Esophagus mucosa (tissue), 1 donor: ENCODE measurements at regions not wholly inside any gene's neighbourhood (a gene's known extent, or its start where the extent isn't known, plus 50 kb on each side); places are given as distances from the start of the nearest gene placed in this dataset.

Experiments
- ATAC-seq: fragments of 200-7000 bp; cut with Tn5 transposase; one replicate; pipeline ENCODE4 v1.9.1; 2020
- donor health status: DM: yes; HTN: yes; CAD: no.

DNA sequence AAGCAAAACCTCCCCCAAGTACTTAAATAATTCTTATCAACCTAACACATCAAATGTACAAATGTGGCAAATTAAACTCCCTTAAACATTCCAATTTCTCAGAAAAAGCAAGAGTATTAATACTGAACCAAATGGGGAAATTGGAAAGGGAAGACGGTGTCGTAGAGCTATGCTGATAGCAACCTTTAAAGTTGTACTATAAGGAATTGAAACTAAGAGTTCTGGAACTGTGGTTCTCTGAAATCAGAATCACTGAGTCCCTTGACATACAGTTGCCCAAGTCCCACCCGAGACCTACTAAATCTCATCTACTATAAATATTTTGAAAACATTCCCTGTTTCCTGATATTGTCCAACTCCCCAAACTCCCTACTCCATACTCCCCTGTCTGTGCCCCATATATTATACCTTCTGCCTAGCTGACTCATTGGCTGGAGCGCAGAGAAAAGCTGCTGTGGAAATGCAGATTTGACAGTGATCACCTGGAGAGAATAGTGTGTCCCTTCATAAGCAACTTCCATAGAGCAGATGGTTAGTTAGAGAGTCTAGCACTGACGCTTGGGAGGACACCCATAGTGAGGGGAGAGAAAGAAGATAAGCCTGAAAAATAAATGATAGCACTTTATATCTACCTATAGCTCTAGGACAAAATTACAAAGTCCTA is 51.4 kb upstream of the ITM2B start:
- no peak for ATAC-seq

DNA sequence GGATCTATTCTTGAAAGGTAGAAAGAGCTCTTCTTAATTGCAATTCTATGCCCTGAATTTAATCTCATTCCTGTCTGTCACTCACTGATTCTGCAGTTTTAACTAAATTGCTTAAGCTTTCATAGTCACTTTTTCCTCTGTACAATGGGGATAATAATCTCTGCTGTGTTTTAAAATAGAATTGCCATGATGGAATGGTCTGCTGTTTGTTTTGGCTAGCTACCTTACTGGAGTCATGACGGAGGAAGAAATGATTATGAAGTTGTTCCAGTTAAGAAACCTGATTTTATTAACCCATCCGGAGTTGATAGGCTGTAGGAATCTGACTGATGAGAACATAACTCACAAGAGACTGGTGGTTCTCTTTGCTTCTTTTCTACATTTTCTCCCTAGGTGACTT is 54.9 kb upstream of the ITM2B start:
- no peak for ATAC-seq

DNA sequence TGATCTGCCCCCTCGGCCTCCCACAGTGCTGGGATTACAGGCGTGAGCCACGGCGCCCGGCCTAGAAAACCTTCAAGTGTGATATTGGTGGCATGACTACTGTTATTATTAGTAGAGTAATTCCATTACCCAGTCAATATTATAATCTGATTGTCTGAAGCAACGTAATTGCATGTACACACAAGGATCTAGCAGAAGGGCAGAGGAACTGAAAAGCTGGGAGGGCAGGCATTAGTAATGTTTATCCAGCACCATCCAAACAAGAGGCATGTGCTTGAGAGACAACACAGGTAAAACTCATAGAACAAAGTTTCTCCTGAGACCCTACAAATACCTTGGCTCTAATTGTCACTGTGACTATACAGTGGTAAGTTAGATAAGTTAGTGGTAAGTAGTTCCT is 56.2 kb upstream of the ITM2B start:
- ATAC-seq, result no peak

DNA sequence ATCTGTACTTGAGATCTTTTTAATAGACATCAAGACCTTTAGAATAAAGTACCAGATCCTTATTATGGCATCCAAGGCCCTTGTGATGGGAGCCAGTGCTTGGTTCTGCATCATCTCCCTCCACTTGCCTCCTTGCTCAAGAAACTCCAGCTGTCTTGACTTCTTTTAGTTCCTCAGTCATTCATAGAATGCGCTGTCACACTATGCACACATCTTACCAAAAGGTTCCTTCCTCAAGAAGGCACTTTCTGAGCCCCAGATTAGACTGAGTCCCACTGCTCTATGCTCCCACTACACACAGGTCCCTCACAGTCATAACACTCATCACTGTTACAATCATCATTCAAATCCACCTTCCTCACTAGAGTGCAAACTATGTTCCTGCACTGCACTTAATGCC is 57.8 kb upstream of the ITM2B start:
- ATAC-seq, result no peak

DNA sequence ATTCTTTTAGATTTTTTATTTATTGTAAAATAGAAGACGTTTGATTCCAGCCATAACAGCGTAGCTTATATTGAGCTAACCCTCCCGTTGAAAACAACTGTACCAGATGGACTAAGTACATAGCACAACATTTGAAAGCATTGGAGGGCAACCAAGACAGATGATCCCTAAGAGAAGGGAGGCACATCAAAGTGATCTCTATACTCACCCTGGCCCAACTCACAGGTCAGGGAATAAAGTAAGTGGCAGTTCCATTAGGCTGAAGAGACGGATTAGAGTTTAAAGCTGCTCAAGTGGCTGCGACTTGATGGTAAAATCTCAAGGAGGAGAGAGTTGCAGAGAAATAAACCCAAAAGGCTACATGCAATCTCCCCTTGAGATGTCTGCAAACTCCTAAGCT is 65.1 kb upstream of the ITM2B start:
- ATAC-seq, result no peak

DNA sequence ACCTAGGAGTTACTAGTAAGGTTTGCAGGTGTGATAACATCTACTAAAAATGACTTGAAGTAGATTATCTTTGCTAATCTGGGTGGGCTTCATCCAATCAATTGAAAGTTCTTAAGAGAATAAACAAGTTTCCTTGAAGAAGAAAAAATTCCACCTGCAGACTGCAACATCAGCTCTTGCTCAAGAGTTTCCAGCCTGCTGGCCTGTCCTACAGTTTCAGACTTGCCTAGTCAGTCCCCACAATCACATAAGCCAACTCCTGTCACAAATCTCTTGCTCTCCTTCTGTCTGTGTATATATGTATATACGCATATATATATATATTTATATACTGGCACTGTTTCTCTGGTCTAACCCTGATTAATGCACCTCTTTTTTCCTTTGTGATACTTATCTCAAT is 67.3 kb upstream of the ITM2B start:
- ATAC-seq, result peak; percentile 65

DNA sequence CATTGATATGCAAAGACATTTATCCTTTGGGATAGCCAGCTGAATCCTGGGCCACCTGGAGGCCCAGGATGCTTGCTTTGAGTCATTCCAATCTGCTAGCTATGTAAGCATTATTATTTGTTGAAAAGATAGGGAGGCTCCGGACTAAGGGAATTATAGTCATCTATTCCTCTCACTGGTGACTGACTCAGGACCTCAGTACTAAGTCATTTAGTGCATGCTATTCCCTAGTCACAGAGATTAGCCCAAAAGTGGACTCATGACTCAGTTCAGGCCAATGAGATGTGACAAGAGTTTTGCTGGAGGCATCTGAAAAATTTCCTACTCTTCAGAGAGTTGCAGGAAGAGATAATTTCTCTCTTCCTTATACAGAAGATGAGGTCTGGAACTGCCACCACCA is 67.9 kb upstream of the ITM2B start:
- peak; percentile 67 for ATAC-seq

DNA sequence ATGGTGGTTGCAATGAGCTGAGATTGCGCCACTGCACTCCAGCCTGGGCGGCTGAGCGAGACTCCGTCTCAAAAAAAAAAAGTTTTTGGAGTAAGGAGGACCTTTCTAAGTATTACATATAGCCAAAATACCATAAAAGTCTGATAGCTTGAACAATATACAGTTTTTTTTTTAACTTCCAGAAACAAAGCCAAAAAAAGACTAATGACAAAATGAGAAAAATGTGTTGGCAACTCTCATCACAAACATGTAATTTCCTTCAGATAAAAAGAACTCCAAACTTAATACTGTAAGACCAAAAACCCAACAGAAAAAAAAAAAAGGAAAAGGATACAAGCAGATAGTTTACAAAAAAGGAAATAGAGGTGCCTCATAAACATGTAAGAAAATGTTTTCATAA is 68.2 kb upstream of the MED4 start:
- ATAC-seq, result no peak

DNA sequence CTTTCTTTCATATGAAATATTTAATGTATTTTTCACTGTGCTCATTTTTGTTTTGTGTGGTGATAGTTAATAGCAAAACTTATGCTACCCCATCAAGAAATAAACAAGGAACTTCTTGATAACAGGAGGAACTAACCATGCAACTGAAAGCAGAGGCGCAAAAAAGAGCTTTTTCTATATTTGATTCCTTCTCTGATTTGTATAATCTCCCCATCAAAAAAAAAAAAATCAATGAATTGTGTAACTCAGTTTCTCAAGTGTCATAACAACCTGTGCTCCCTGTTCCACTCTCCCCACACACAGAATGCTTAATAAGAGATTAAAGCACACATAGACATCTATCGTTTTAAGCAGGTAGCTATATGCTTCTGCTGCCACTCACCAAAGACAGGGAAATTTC is 67.3 kb upstream of the MED4 start:
- no peak for ATAC-seq

DNA sequence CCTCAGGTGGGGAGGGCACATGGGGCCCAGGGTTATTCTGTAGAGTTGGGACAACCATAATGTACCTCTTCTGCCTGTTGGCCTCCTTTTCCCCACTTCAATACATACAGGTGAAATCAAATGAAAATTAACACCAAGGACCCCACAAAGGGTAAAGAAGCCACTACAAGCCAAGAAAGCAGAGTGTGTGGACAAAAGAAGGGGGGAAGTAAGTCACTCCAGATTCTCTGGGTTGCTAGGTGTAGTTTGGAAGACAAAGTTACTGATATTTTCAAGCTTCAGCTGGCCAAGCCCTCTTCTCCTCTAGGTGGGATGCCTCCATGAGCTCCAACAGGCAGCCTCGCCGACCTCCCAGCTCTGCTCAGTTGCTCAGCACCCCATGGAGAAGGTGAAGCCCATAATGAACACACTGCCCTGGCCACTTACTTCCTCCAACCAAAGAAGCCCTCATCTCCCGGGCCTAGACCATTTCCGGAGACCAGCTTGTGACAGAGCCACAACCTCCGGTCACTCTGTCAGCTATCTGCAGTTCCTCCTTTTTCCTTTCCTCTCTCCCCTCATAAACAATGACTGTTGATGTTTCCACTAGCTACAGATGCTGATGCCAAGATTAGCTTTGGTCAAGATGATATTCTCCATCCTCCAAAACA is 66.8 kb upstream of the MED4 start:
- no peak for ATAC-seq

DNA sequence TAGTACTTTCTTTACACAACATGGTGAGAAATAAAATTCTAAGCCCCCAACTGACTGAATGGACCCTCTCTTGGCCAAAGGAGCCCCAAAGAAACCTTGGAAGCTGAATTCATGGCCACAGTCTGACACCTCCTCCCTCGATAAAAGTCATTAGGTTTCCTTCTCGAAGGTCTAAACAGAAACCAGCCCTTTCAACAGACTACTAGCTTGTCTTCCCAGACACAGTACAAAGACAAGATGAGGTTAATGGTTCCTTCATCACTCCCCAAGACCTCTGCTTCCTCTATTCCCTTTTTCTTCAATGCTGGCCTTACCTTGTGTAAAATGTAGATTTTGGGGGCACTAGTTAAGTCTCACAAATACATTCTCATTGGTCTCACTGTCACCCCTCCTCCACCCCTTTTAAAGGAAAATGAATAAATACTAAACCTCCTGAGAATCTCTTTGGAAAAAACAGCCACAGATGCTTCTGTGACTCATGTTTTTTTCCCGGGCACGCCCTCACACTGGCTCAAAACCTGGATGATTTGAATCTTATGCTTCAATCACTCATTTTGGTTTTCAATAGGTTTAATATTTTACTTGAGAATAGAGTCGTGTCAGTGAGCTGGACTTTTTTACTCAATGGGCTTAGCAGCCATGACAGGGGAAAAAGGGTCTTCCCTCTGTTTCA is 65.8 kb upstream of the MED4 start:
- no peak for ATAC-seq

DNA sequence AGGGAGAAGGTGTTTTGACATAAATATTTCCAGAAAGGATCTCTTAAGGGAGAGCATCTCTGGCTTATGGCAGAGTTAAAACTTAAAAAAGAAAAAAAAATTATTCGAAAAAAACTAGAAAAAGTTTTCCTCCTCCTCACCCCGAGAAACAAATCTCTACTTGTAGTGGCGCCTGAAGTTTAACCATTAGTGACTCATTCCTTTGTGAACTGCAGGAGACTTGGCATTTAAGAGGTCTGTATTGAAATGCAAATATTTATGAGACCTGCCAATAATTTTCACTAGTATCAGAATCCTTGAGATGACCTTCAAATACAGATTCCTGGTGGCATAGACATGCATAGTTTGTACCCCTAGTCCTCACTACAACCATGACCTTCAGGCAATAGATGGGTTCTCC is 64.9 kb upstream of the MED4 start:
- ATAC-seq, result peak; percentile 15

DNA sequence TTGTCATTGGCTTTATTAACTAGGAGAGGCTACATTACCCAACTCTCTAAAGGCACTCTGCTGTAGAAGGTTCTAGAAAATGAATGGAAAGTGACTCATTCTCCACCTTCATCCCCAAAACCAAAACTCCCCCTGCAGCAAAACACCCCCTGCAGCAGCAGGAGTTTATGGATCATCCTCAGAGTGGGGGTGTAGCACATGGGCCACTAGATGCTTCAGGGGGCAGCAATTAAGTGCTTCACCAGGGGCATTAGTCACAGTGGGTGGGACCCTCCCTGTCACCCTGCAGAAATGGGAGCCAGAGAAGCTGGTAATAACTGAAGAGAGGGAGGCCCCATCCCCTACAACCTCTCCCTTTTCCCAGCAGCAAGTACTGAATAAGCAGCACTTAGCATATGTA is 64.5 kb upstream of the MED4 start:
- peak; percentile 30 for ATAC-seq

DNA sequence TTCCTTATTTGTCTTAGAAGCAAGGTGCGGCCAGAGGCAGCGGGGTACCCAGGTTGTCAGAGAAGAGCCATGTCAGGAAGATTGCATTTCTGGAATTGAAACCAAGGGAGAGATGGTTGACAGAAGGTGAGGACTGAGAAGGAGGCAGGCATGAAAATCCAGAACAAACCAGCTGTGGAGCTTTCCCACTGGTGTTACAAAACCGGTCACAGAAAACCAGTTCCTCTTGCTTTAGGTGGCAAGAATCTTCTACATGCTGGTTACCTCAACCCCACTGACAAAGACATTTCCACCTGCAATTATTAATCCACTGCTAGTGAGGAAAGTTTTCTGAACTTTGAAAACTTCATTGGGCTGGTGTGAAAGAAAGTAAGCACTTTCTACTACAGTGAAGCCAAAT is 64.0 kb upstream of the MED4 start:
- ATAC-seq, result peak; percentile 77

DNA sequence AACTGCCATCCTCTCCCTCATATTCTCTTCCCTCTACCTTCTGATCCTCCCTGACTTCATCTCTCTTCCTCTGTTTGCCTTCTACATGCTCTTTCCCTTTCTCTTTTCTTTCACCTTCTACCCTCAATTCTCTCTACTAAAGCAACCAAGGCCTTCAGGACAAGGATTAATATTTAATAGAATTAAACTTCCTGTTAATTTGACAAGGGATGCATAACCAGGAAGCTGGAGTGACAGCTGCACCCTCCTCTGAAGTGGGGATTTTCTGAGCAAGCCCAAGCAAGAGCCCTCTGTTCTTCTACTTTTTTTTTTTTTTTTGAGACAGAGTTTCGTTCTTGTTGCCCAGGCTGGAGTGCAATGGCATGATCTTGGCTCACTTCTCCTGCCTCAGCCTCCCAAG is 63.4 kb upstream of the MED4 start:
- ATAC-seq, result peak; percentile 67

DNA sequence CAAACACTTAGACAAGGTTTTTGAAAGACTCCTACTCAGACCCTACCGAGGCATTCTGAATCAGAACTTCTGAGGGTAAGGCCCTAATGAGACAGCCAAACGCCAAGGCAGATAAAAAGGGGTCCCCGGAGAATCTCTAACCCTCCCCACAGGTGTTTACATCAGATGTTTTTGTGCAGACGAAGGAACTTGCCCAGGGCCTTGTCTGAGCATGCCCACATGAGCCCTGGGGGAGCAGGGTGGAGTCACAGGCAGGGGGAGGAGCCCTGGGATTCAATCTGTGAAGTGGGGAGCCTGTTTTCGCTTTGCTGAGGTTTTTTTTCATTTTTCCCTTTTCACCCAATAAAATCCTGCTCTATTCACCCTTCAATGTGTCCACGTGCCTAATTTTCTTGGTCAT is 61.6 kb upstream of the MED4 start:
- no peak for ATAC-seq

DNA sequence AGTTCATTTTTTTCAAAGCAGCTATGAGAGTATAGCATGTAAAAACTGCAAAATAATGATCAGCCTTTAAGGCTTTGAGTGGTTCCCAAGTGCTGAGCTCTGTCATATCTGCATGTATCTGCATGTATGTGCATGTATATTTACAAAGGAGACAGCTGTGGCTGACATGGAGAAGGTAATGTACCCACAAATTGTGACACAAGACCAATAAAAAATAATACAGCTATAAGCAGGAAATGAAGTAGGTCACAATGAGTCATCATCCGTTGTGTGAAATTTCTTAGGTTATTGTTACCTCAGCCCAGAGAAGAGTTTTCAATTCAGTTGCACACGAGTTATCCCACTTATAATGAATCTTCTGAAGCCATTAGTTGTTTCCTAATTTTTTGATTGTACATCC is 60.9 kb upstream of the MED4 start:
- peak; percentile 75 for ATAC-seq

DNA sequence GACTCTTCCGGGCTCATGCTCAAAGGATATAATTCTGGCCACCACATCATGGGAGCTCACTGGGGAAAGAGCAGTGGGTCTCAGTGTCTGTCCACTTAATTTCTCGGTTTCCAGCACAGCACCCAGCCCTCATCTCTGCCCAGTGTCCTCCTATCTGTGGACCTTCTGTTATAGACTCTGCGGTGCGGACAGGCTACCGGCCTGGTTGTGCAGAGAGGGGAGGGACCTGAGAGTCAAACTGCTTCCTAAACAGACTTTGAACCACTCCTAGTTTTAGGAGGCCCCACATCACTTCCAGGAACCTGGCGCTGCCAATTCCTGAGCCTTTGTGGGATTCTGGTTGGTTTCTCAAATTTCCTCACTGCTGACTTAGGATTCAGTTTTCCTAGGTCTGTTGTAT is 59.8 kb upstream of the MED4 start:
- ATAC-seq, result no peak

DNA sequence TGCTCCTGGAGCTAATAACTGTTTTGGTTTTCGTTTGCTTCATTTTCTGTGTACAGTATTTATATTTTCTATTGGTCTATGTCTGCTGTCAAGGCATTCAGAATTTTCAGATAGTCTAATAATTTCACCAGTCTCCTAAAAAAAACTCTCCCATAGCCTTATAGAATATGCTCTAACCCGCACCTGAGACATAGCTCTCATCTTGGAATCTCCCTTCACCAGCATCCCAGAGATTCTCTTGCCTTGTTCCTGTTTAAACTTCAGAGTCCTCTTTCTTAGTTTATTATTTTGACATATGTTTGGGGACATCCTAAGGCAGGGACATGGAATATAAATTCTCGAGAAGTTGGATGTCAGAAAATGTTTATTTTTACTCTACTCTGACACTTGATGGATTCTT is 58.3 kb upstream of the MED4 start:
- ATAC-seq, result no peak

DNA sequence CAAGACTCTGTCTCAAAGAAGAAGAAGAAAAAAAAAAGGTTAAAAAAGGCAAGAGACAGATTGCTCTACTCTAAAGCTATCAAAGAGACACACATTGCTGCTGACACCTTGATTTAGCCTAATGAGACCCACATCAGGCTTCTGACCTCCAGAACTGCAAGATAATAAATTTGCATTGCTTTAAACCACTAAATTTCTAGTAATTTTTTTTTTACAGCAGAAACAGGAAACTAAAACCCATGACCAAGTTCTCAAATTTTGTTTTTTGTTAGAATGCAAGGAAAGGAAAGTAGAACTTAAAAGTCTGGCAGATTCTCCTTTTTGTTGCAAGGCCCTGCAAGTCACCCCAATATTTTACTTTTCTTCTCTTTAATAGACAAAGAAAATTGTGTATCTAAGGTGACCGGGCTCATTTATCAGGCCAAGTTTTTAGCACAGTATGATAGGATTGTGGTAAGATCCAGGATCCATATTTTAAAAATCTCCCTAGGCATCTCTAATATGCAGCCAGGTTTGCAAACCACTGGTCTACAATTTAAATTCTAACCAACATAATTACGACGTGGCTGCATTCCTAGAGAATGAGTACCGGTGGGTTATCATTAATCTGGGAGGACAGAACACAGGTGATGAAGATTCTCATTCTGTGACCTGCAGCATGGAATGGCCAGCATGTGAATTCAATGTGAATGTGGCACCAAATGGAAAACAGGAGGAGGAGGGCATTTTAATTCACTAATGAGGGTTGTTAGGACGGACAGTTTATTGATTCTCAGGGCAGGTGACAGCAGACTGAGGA is 56.7 kb upstream of the MED4 start:
- no peak for ATAC-seq

DNA sequence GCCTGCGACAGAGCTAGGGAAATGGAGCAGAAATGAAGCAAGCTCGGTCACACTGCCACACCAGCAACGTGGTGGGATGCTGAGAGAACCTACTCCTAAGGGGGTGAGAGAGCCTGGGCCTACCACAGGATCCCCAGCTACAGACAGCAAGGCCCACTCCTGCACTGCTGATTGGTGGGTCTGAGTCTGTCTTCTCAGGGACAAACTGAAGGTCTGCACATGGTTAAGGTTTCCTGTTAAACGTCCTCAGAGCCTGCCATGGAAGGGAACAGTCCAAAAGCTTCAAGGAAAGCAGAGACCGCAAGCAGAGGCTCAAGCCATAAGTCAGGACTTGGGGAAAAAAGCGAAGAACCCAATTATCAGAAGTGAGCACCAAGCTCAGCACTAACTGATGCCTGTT is 53.5 kb upstream of the MED4 start:
- no peak for ATAC-seq

DNA sequence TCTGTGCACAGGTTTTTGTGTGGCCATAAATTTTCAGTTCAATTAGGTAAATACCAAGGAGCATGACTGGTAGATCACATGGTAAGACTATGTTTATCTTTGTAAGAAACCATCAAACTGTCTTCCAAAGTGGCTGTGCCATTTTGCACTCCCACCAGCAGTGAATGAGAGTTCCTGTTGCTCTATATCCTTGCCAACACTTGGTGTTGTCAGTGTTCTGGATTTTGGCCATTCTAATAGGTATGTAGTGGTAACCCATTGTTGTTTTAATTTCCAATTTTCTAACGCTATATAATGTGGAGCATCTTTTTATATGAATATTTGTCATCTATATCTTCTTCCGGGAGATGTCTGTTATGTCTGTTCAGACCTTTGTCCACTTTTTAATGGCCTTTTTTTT is 51.7 kb upstream of the MED4 start:
- ATAC-seq, result no peak

DNA sequence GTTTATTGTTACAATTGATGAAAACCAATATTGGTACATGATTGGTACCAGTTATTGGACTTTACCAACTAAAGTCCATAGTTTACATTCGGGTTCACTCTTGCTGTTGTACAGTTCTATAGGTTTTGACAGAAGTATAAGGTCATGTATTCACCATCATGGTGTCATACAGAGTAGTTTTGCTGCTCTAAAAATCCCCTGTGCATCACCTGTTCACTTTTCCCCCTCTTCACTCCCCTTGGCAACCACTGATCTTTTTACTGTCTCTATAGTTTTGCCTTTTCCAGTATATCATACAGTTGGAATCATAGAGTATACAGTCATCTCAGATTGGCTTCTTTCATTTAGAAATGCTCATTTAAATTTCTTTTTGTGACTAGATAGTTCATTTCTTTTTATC is 51.2 kb upstream of the MED4 start:
- no peak for ATAC-seq
